ENCODE measurements at regions not wholly inside any gene's neighbourhood (a gene's known extent, or its start where the extent isn't known, plus 50 kb on each side); places are given as distances from the start of the nearest gene placed in this dataset.

- TF ChIP-seq RELB (IDR thresholded peaks at IDR 0.05; ENCODE audit: low read depth) = no peak
These were observed 344.5 kb upstream of the CYRIA start (continued) for GRCh38 chr2:17010104-17010503.

GRCh38 chr2:17000184-17000482 lies 334.5 kb upstream of the CYRIA start:
- Histone ChIP-seq H4K20me1 (ENCODE audit: control insufficient read depth, insufficient read depth) (no peaks in the 10 kb centered on the region), H3K36me3 (ENCODE audit: control insufficient read depth in 2 of 2, insufficient read depth in 2 of 2, low read length in 1 of 2) (no peaks in the 10 kb centered on the region), H3K27ac (ENCODE audit: control insufficient read depth, insufficient read depth) (no peak overlapping the region), H3K4me1 (ENCODE audit: control insufficient read depth, insufficient read depth, low read length) (no peaks in the 10 kb centered on the region), H3K9me3 (replicated peaks; ENCODE audit: control insufficient read depth, insufficient read depth, low read length) (no peaks in the 10 kb centered on the region), H3K9ac (ENCODE audit: control insufficient read depth, insufficient read depth, low read length) (no peak overlapping the region), H2AFZ (ENCODE audit: control insufficient read depth, low read depth, low read length) (no peak overlapping the region), H3K4me3 (no peak overlapping the region), H3K4me2 (ENCODE audit: control insufficient read depth, insufficient read depth) (no peak overlapping the region), H3K79me2 (ENCODE audit: control insufficient read depth, insufficient read depth, low read length) (no peaks in the 10 kb centered on the region), H3K27me3 (replicated peaks in 1 of 2; ENCODE audit: control insufficient read depth in 2 of 2, insufficient read depth in 2 of 2, low read length in 1 of 2) (no peaks in the 10 kb centered on the region)
- RAD21 ChIA-PET (ENCODE audit: unreplicated experiment) = no interaction called here
- in situ Hi-C loops (cut with MboI) = no loop called here
- SMC1A ChIA-PET (ENCODE audit: uncharacterized antibody, unreplicated experiment) = interaction anchor here (0.7 to 1.5 kb wide), 2 partner anchors 10 to 25 kb away, joined by 3 read pairs; no protein-coding TSS in a partner anchor
- no peak for TF ChIP-seq ZBED1 (IDR thresholded peaks at IDR 0.05; ENCODE audit: borderline replicate concordance)
- no peak for TF ChIP-seq MTA2 (IDR thresholded peaks at IDR 0.05; ENCODE audit: low read depth)
- TF ChIP-seq PML (IDR thresholded peaks at IDR 0.05; ENCODE audit: low read length) = no peak
- no peak for TF ChIP-seq SMC3 (IDR thresholded peaks at IDR 0.05; ENCODE audit: borderline replicate concordance, low read length)
- TF ChIP-seq ASH2L (IDR thresholded peaks at IDR 0.05; ENCODE audit: borderline replicate concordance, low read depth) = no peak
- TF ChIP-seq EED (IDR thresholded peaks at IDR 0.05; ENCODE audit: low read depth) = no peak
- TF ChIP-seq POLR2A (IDR thresholded peaks at IDR 0.05; ENCODE audit: low read depth, low read length) = no peak
- TF ChIP-seq CHD4 (IDR thresholded peaks at IDR 0.05) = no peak
- TF ChIP-seq CREB1 (IDR thresholded peaks at IDR 0.05; ENCODE audit: low read depth) = no peak
- no peak for TF ChIP-seq ESRRA (IDR thresholded peaks at IDR 0.05; ENCODE audit: low read length)
- FAIRE-seq = no peak
- BruUV-seq (replicated peaks) = no TSS peak
- POLR2A ChIA-PET = no interaction called here
- intact Hi-C loops (cut with micrococcal nuclease; ENCODE audit: unreplicated experiment) = no loop called here
- no peak for ATAC-seq
- CTCF ChIA-PET = no interaction called here
- no peak for DNase-seq (ENCODE audit: low read depth, low spot score)
- 0% methylated on average over 1 of the region's 1 CpG for WGBS (ENCODE audit: insufficient coverage, insufficient replicate concordance, low lambda C conversion rate, missing lambda C conversion rate)
